Astrocyte of the cerebellum (primary cell): ENCODE measurements at regions not wholly inside any gene's neighbourhood (a gene's known extent, or its start where the extent isn't known, plus 50 kb on each side); places are given as distances from the start of the nearest gene placed in this dataset.

Experiments used
- DNase-seq: peaks from one replicate; pipeline ENCODE4 v3.0.0-alpha.2; 2011; ENCODE audit warnings: low read depth
- H3K4me3 ChIP-seq: 2 replicates; pipeline ENCODE4 v1.5.1; 2011; ENCODE audit warnings: mild to moderate bottlenecking, low read depth, low read length, moderate library complexity
- in situ Hi-C: cut with HindIII; loops from 2 replicates; pipeline ENCODE4 v1.10.0; 2017; ENCODE audit warnings: low sequenced_read_pairs
- TF ChIP-seq, protein P1 (sequence below): IDR thresholded peaks from 2 replicates; pipeline ENCODE4 v1.5.1; 2012; ENCODE audit warnings: low read length, low read depth, moderate library complexity, mild to moderate bottlenecking; ENCODE audit errors: missing control alignments

DNA sequence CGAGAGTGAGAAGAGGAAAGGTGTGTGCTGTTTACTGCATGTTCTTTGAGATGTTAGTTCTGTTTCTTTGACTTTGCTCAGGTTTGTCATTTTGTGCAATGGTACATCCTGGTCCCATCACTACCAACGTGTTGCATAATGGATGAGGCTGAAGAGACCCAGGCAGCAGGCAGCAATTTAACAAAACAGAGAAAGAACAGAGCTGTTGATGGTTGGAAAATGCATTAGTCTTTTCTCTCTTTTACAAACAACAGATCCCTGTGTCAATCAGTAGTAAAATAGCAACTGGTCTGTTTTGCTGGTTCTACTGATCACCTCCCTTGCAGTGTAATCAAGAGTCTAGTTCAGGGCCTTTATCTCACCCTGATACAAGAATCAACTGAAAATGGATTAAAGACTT is 64.8 kb upstream of the LIMCH1 start:
- DNase-seq, result no peak
- no peak overlapping the region for H3K4me3 ChIP-seq
- TF ChIP-seq, protein P1, sequence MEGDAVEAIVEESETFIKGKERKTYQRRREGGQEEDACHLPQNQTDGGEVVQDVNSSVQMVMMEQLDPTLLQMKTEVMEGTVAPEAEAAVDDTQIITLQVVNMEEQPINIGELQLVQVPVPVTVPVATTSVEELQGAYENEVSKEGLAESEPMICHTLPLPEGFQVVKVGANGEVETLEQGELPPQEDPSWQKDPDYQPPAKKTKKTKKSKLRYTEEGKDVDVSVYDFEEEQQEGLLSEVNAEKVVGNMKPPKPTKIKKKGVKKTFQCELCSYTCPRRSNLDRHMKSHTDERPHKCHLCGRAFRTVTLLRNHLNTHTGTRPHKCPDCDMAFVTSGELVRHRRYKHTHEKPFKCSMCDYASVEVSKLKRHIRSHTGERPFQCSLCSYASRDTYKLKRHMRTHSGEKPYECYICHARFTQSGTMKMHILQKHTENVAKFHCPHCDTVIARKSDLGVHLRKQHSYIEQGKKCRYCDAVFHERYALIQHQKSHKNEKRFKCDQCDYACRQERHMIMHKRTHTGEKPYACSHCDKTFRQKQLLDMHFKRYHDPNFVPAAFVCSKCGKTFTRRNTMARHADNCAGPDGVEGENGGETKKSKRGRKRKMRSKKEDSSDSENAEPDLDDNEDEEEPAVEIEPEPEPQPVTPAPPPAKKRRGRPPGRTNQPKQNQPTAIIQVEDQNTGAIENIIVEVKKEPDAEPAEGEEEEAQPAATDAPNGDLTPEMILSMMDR, result no peak
- in situ Hi-C loops, result no loop called here

DNA sequence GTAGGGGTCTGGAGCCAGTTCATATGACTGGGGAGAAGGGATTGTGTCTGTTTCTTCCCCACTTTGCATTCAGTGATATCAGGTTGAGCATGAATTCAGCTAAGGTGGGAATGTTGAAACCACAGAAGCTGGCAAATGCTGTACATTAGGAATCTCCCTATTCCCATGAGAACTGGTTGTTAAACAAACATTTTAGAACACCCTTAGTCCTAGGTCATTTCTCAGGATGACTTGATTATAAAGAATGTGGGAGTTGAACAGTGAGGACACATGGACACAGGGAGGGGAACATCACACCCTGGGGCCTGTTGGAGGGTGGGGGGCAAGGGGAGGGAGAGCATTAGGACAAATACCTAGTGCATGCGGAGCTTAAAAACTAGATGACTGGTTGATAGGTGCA is 62.6 kb upstream of the LIMCH1 start:
- TF ChIP-seq, protein P1, result no peak
- no peak for DNase-seq
- no peak overlapping the region for H3K4me3 ChIP-seq
- in situ Hi-C loops, result no loop called here

DNA sequence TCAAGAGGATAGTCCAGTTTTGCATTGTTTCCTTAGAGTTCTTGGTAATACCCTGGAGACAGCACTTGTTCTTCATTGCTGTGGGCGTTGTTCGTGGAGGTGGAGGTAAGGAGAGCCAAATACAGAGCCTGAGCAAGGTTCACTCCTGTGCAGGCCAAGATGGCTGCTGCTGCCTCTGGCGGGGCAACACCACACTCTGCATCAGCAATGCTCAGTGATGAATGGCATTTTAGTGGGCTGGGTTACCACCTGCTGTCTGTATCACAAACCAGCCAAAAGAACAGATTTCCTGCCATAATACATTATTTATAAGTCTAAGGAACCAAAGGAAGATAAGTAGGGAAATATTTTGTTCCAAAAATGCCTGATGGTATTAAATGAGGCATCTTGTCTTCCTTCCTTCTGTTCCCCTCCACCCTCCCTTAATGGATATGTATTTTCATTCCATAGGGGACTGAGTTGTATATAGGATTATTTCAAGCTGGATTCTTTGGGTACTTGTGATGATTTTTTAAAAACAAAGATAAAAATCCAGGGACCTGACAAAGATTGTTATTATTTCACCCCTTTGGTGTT is 61.6 kb upstream of the LIMCH1 start:
- in situ Hi-C loops, result no loop called here
- no peak overlapping the region for H3K4me3 ChIP-seq
- TF ChIP-seq, protein P1, result no peak
- DNase-seq, result no peak

DNA sequence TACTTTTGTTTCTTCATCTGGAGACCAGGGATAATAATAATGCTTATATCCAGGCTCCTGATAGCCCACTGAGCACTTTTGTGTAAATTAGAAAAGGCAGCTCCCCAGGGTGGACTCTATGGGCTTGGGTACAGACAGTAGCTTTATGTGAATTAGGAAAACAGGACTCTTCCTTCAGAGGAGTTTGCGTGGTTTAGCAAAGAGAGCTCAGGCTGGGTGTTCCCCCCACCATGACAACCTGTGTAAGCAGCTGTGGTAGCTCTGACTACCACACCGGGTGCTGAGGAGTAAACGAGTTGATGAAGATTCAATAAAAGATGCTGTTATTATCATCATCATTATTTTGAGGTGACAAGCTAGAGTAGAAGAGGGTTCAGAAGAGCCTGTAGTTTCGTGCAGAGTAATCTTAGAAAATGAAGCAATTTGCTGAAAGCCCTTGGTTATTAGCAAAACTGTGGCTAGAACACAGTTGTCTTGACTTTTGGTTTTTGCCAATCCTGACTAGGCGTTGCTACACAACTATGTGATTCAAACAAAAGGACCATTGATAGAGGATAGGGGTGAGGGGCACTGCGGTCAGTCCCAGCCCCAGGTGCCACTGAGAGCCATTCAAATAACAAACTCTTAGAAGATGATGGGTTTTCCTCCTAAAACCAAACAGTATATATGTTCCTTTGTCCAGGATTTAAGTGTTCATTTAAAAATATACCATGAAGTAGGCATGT is 60.6 kb upstream of the LIMCH1 start:
- DNase-seq, result no peak
- H3K4me3 ChIP-seq, result no peak overlapping the region
- TF ChIP-seq, protein P1, result no peak
- in situ Hi-C loops, result no loop called here

DNA sequence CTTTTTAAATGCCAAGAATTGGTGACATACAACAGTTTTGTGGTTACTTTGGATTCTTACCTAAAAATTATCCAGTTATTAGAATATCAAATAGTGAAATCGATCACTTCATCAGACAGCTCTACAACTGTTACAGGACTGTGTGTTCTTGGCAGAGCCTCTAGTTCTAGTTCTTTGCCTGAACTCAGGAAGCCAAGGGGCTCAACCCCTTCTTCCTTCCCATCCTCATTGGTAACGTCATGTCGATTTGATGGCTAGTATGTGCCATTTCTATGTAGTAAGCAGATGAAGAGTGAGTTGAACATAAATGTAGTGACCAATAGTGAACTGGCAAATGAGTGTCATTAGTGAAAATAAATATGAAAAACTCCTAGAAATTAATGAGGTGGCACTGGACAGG is 59.4 kb upstream of the LIMCH1 start:
- DNase-seq, result no peak
- in situ Hi-C loops, result no loop called here
- TF ChIP-seq, protein P1, result no peak
- H3K4me3 ChIP-seq, result no peak overlapping the region

DNA sequence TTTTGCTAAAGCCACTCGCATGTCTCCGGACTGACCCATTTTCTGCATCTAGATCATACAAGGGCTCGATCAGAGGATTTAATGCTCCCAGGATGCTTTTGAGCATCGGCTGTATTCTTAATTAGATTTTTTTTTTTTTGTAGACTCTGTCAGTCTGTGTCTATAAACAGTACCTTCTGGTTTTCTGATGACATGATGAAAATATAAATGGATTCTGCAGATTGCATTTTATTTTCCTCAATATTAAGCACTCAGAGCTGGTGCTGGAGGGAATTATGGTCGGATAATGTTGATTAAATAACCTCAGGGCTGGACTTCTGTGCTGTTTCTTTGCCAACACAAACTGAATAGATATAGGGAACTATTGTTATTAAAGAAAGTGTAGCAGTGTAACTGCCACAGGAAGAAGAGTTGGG is 57.1 kb upstream of the LIMCH1 start:
- TF ChIP-seq, protein P1, result no peak
- no peak for DNase-seq

More for the DNA sequence above, 57.1 kb upstream of the LIMCH1 start:
- H3K4me3 ChIP-seq, result no peak overlapping the region
- in situ Hi-C loops, result no loop called here
